ENCODE measurements at regions not wholly inside any gene's neighbourhood (a gene's known extent, or its start where the extent isn't known, plus 50 kb on each side); places are given as distances from the start of the nearest gene placed in this dataset.
"Not testable (repeated sequence)": the region's sequence is repeated elsewhere in the genome, so short reads cannot be mapped to it uniquely, and the experiment has no call there.

- TF ChIP-seq, protein P1, sequence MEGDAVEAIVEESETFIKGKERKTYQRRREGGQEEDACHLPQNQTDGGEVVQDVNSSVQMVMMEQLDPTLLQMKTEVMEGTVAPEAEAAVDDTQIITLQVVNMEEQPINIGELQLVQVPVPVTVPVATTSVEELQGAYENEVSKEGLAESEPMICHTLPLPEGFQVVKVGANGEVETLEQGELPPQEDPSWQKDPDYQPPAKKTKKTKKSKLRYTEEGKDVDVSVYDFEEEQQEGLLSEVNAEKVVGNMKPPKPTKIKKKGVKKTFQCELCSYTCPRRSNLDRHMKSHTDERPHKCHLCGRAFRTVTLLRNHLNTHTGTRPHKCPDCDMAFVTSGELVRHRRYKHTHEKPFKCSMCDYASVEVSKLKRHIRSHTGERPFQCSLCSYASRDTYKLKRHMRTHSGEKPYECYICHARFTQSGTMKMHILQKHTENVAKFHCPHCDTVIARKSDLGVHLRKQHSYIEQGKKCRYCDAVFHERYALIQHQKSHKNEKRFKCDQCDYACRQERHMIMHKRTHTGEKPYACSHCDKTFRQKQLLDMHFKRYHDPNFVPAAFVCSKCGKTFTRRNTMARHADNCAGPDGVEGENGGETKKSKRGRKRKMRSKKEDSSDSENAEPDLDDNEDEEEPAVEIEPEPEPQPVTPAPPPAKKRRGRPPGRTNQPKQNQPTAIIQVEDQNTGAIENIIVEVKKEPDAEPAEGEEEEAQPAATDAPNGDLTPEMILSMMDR (IDR thresholded peaks at IDR 0.05), result no peak
- Histone ChIP-seq H3K4me3 (ENCODE audit: low read length) (no peak overlapping the region), H3K27ac (ENCODE audit: low read depth in 1 of 2, low read length in 2 of 2) (no peak overlapping the region), H3K36me3 (ENCODE audit: insufficient read depth, low read length) (no peaks in the 10 kb centered on the region), H3K9me3 (ENCODE audit: control insufficient read depth in 1 of 2, insufficient read depth in 1 of 2, low read length in 2 of 2) (peaks cover 0 to 13% of the 10 kb centered on the region in 2 experiments), H3K27me3 (ENCODE audit: control insufficient read depth in 1 of 2, insufficient read depth in 2 of 2, low read length in 2 of 2) (peaks cover 0 to 2% of the 10 kb centered on the region in 2 experiments), H3K4me1 (ENCODE audit: insufficient read depth, low read length) (peaks cover 10% of the 10 kb centered on the region)
- DNase-seq, result no peak
- Mint-ChIP-seq H3K9me3 (no peaks in the 10 kb centered on the region), H3K27ac (no peak overlapping the region), H3K27me3 (peaks cover 10% of the 10 kb centered on the region), H3K4me3 (no peak overlapping the region), H3K36me3 (ENCODE audit: low read depth) (no peaks in the 10 kb centered on the region), H3K4me1 (ENCODE audit: low read depth) (peaks cover 21% of the 10 kb centered on the region)
- intact Hi-C loops (cut with DNase I, micrococcal nuclease), result no loop called here
- no peak for ATAC-seq (ENCODE audit: poor library complexity)
- POLR2A ChIA-PET, result no interaction called here
- CTCF ChIA-PET, result no interaction called here
Observed at GRCh38 chr12:3427956-3428355, 63.0 kb upstream of the PRMT8 start.

DNA sequence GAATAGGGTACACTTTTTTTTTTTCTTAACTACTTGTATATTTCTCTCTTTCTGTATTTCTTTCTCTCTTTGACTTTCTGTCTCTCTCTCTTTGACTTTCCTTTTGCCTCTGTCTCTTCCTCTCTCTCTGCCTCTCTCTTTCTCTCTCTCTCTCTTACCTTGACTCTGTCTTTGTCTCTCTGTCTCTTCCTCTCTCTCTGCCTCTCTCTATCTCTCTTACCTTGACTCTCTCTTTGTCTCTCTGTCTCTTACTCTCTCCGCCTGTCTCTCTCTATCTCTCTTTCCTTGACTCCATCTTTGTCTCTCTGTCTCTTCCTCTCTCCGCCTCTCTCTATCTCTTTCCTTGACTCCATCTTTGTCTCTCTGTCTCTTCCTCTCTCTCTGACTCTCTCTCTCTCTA, 62.4 kb upstream of the PRMT8 start:
- no peak overlapping the region for H3K27ac Mint-ChIP-seq
- H3K4me1 Mint-ChIP-seq (ENCODE audit: low read depth), result peaks cover 24% of the 10 kb centered on the region
- DNase-seq (no peak), ATAC-seq (ENCODE audit: poor library complexity) (no peak)
- peaks cover 10% of the 10 kb centered on the region for H3K27me3 Mint-ChIP-seq
- no peaks in the 10 kb centered on the region for H3K9me3 Mint-ChIP-seq
- Histone ChIP-seq H3K36me3 (ENCODE audit: insufficient read depth, low read length) (no peaks in the 10 kb centered on the region), H3K4me3 (ENCODE audit: low read length) (no peak overlapping the region), H3K9me3 (ENCODE audit: control insufficient read depth in 1 of 2, insufficient read depth in 1 of 2, low read length in 2 of 2) (peaks cover 0 to 13% of the 10 kb centered on the region in 2 experiments), H3K27me3 (ENCODE audit: control insufficient read depth in 1 of 2, insufficient read depth in 2 of 2, low read length in 2 of 2) (peaks cover 0 to 2% of the 10 kb centered on the region in 2 experiments), H3K4me1 (ENCODE audit: insufficient read depth, low read length) (peaks cover 10% of the 10 kb centered on the region), H3K27ac (ENCODE audit: low read depth in 1 of 2, low read length in 2 of 2) (no peak overlapping the region)
- CTCF ChIA-PET, result no interaction called here
- intact Hi-C loops (cut with DNase I, micrococcal nuclease), result no loop called here
- no peak overlapping the region for H3K4me3 Mint-ChIP-seq
- H3K36me3 Mint-ChIP-seq (ENCODE audit: low read depth), result no peaks in the 10 kb centered on the region
- POLR2A ChIA-PET, result no interaction called here
- TF ChIP-seq, protein P1 (IDR thresholded peaks at IDR 0.05), result no peak

- CTCF ChIA-PET; H3K27me3 ChIP-seq (ENCODE audit: control insufficient read depth in 1 of 2, insufficient read depth in 2 of 2, low read length in 2 of 2); intact Hi-C loops (cut with DNase I, micrococcal nuclease); H3K27ac ChIP-seq (ENCODE audit: low read depth in 1 of 2, low read length in 2 of 2); H3K36me3 Mint-ChIP-seq (ENCODE audit: low read depth); POLR2A ChIA-PET; H3K9me3 Mint-ChIP-seq; DNase-seq; ATAC-seq (ENCODE audit: poor library complexity); H3K4me1 ChIP-seq (ENCODE audit: insufficient read depth, low read length); H3K27ac Mint-ChIP-seq; H3K4me3 ChIP-seq (ENCODE audit: low read length); H3K36me3 ChIP-seq (ENCODE audit: insufficient read depth, low read length); H3K4me3 Mint-ChIP-seq: not testable (repeated sequence)
- peaks cover 0 to 13% of the 10 kb centered on the region in 2 experiments for H3K9me3 ChIP-seq (ENCODE audit: control insufficient read depth in 1 of 2, insufficient read depth in 1 of 2, low read length in 2 of 2)
- H3K4me1 Mint-ChIP-seq (ENCODE audit: low read depth), result peaks cover 24% of the 10 kb centered on the region
- peaks cover 10% of the 10 kb centered on the region for H3K27me3 Mint-ChIP-seq
Observed at GRCh38 chr12:3429523-3429922, 61.5 kb upstream of the PRMT8 start.

DNA sequence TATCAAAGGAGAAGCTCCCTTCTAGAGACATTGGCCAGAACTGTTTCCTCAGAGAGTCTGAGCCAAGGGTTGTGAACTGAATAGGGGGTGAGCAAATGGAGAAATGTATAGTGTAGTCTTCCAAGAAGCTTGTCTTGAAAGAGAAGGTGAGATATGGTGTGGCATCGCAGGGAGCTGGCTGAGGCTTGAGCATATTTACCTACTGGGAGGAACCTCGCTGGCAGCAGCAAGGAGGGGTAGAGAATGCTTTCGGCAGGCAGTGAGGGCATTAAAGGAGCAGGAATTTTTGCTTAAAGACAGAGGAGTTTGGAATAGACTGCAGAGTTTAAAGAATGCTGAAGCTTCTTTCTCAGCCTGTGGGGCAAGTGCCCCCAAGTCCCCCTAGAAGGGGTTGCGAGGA, 59.3 kb upstream of the PRMT8 start:
- Histone ChIP-seq H3K9me3 (ENCODE audit: control insufficient read depth in 1 of 2, insufficient read depth in 1 of 2, low read length in 2 of 2) (peaks cover 0 to 13% of the 10 kb centered on the region in 2 experiments), H3K4me3 (ENCODE audit: low read length) (no peak overlapping the region), H3K36me3 (ENCODE audit: insufficient read depth, low read length) (no peaks in the 10 kb centered on the region), H3K4me1 (ENCODE audit: insufficient read depth, low read length) (peaks cover 10% of the 10 kb centered on the region), H3K27ac (ENCODE audit: low read depth in 1 of 2, low read length in 2 of 2) (no peak overlapping the region), H3K27me3 (ENCODE audit: control insufficient read depth in 1 of 2, insufficient read depth in 2 of 2, low read length in 2 of 2) (peaks cover 0 to 2% of the 10 kb centered on the region in 2 experiments)
- Mint-ChIP-seq H3K4me3 (no peak overlapping the region), H3K27me3 (peaks cover 4% of the 10 kb centered on the region), H3K4me1 (ENCODE audit: low read depth) (peaks cover 24% of the 10 kb centered on the region), H3K9me3 (no peaks in the 10 kb centered on the region), H3K27ac (no peak overlapping the region), H3K36me3 (ENCODE audit: low read depth) (no peaks in the 10 kb centered on the region)
- TF ChIP-seq, protein P1 (IDR thresholded peaks at IDR 0.05), result no peak
- intact Hi-C loops (cut with DNase I, micrococcal nuclease), result no loop called here
- ChIA-PET POLR2A (no interaction called here), CTCF (no interaction called here)
- DNase-seq (no peak), ATAC-seq (ENCODE audit: poor library complexity) (no peak)

Measured in CD4-positive, alpha-beta T cell (primary cell).